Mesendoderm (in vitro differentiated cells): ENCODE measurements at regions not wholly inside any gene's neighbourhood (a gene's known extent, or its start where the extent isn't known, plus 50 kb on each side); places are given as distances from the start of the nearest gene placed in this dataset.

Experiments used
- DNase-seq: peaks from one replicate; pipeline ENCODE4 v3.0.0; 2013
- H2AK5ac ChIP-seq: 2 replicates; pipeline ENCODE4 v1.6.1; 2013; ENCODE audit warnings: low read length, inconsistent platforms
- H2BK120ac ChIP-seq: 2 replicates; pipeline ENCODE4 v1.6.1; 2013; ENCODE audit warnings: low read depth, mild to moderate bottlenecking, low read length, moderate library complexity, mixed read lengths
- H2BK15ac ChIP-seq: replicated peaks from 2 replicates; pipeline ENCODE4 v1.6.1; 2013; ENCODE audit warnings: low read depth, mild to moderate bottlenecking, moderate library complexity
- H2BK5ac ChIP-seq: 2 replicates; pipeline ENCODE4 v1.6.1; 2013; ENCODE audit warnings: low read length, inconsistent platforms
- H3K18ac ChIP-seq: 2 replicates; pipeline ENCODE4 v1.6.1; 2013; ENCODE audit warnings: mild to moderate bottlenecking, low read length, mixed read lengths
- H3K23ac ChIP-seq: one replicate; pipeline ENCODE4 v1.6.1; 2013; ENCODE audit warnings: low read length
- H3K27ac ChIP-seq: 2 replicates; pipeline ENCODE4 v1.5.1; 2013; ENCODE audit warnings: low read depth, mild to moderate bottlenecking, inconsistent platforms, low read length, moderate library complexity
- H3K27me3 ChIP-seq: 2 replicates; pipeline ENCODE4 v1.6.1; 2013; ENCODE audit warnings: low read length, control low read depth, mild to moderate bottlenecking, inconsistent platforms; ENCODE audit not compliant: insufficient read depth, poor library complexity
- H3K36me3 ChIP-seq: 2 replicates; pipeline ENCODE4 v1.6.1; 2013; ENCODE audit warnings: low read length, inconsistent platforms; ENCODE audit not compliant: control insufficient read depth, insufficient read depth
- H3K4ac ChIP-seq: one replicate; pipeline ENCODE4 v1.6.1; 2013; ENCODE audit warnings: low read depth, mild to moderate bottlenecking, low read length, moderate library complexity
- H3K4me1 ChIP-seq: 2 replicates; pipeline ENCODE4 v1.6.1; 2013; ENCODE audit warnings: low read depth, low read length, inconsistent platforms; ENCODE audit not compliant: control insufficient read depth
- H3K4me2 ChIP-seq: 2 replicates; pipeline ENCODE4 v1.6.1; 2013; ENCODE audit warnings: low read length
- H3K4me3 ChIP-seq: 2 replicates; pipeline ENCODE4 v1.5.1; 2013; ENCODE audit warnings: mild to moderate bottlenecking, low read length
- H3K56ac ChIP-seq: one replicate; pipeline ENCODE4 v1.6.1; 2013; ENCODE audit warnings: low read length
- H3K79me1 ChIP-seq: 2 replicates; pipeline ENCODE4 v1.6.1; 2013; ENCODE audit warnings: low read length, inconsistent platforms
- H3K79me2 ChIP-seq: 2 replicates; pipeline ENCODE4 v1.6.1; 2013; ENCODE audit warnings: mild to moderate bottlenecking, low read length; ENCODE audit not compliant: control insufficient read depth, insufficient read depth
- H3K9ac ChIP-seq: 2 replicates; pipeline ENCODE4 v1.6.1; 2013; ENCODE audit warnings: low read length, inconsistent platforms
- H4K5ac ChIP-seq: one replicate; pipeline ENCODE4 v1.6.1; 2013; ENCODE audit warnings: low read length
- H4K8ac ChIP-seq: one replicate; pipeline ENCODE4 v1.6.1; 2013; ENCODE audit warnings: low read depth, mild to moderate bottlenecking, control low read depth, low read length, moderate library complexity
- WGBS: extraction: QIAGEN DNeasy Blood & Tissue Kit; methylation state at CpG from one replicate; pipeline ENCODE4 v1.1.7; 2013; ENCODE audit warnings: low lambda C conversion rate, missing lambda C conversion rate; ENCODE audit not compliant: insufficient coverage; ENCODE audit errors: extremely low coverage; 5-methylcytosine and 5-hydroxymethylcytosine counted together

DNA sequence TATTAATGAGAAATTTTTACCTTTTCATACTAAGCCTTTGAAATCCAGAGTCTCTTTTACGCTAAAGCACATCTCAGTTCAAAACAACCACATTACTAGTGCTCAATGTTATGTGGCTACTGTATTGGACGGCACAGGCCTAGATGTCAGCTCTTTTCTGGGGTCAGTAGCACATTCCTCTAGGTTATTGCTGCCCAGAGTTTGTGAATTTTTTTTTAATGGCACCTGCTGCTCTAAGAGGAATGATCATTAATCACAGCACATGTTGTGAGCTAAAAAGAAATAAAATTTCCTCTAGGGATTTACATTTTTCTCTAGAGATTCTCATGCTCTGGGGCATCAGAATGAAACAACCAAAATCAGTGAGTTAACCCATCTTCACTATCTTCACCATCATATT, 436.8 kb upstream of the THBS1 start:
- Histone ChIP-seq H2BK120ac (no peak overlapping the region), H3K4ac (no peak overlapping the region), H3K4me1 (no peaks in the 10 kb centered on the region), H3K4me3 (no peak overlapping the region), H2AK5ac (no peak overlapping the region), H4K5ac (no peak overlapping the region), H3K56ac (no peak overlapping the region), H3K79me1 (no peaks in the 10 kb centered on the region), H4K8ac (no peak overlapping the region), H3K27ac (no peak overlapping the region), H2BK5ac (no peak overlapping the region), H3K9ac (no peak overlapping the region), H3K4me2 (no peak overlapping the region), H3K23ac (no peak overlapping the region), H3K27me3 (no peaks in the 10 kb centered on the region), H2BK15ac (no peak overlapping the region), H3K36me3 (no peaks in the 10 kb centered on the region), H3K18ac (no peak overlapping the region), H3K79me2 (no peaks in the 10 kb centered on the region)
- DNase-seq: no peak
- no CpG with 5 or more reads among the region's 2 CpGs for WGBS

DNA sequence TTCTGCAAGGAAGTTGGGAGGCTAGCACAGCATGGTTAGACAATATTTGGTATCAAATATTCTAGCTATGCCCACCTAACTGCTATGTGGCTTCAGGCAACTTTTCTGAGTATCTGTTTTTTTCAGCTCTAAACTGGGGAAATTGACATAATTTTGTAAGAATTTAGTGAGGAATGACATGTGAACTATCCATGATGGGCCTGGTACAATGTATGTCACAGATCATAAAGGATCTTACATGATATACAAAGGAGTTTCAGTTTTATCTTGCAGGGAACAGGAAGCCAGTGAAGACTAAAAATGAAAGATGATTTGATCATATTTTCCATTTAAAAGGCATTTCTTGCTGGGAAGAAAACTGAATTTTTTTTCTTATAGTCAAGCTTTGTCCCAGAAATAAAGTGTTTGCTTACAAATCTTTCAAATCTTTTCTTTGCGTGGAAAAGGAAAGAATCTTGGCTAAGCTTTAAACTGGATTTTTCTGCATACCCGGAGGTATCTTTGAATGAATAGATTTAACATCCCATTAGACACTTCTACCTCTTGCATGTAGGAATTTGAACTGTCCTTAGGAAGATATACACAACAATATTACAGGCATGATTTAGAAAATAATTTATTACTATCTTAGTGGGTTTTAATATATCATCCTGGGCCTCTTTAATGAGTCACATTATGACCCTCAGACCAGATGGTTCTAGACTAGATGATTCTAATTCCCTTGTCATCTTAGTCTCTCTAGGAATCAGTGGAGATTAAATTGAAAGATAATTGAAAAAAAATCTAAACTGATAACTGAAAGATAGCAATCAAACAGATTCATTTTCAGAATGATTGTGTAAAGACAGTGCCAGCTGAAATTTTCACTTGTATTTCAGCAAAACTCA, 436.0 kb upstream of the THBS1 start:
- no peak overlapping the region for H2BK15ac ChIP-seq
- no peak overlapping the region for H3K4me3 ChIP-seq
- no peak overlapping the region for H3K27ac ChIP-seq
- no peak overlapping the region for H4K8ac ChIP-seq
- no CpG with 5 or more reads among the region's 2 CpGs for WGBS
- no peak overlapping the region for H2BK5ac ChIP-seq
- H3K4me2 ChIP-seq: no peak overlapping the region
- no peak overlapping the region for H4K5ac ChIP-seq
- no peaks in the 10 kb centered on the region for H3K36me3 ChIP-seq
- no peak overlapping the region for H2AK5ac ChIP-seq
- H3K56ac ChIP-seq: no peak overlapping the region
- H3K4ac ChIP-seq: no peak overlapping the region
- H3K79me1 ChIP-seq: no peaks in the 10 kb centered on the region
- H3K79me2 ChIP-seq: no peaks in the 10 kb centered on the region
- H3K4me1 ChIP-seq: no peaks in the 10 kb centered on the region
- no peaks in the 10 kb centered on the region for H3K27me3 ChIP-seq
- no peak overlapping the region for H2BK120ac ChIP-seq
- no peak for DNase-seq
- H3K23ac ChIP-seq: no peak overlapping the region
- no peak overlapping the region for H3K9ac ChIP-seq
- no peak overlapping the region for H3K18ac ChIP-seq

DNA sequence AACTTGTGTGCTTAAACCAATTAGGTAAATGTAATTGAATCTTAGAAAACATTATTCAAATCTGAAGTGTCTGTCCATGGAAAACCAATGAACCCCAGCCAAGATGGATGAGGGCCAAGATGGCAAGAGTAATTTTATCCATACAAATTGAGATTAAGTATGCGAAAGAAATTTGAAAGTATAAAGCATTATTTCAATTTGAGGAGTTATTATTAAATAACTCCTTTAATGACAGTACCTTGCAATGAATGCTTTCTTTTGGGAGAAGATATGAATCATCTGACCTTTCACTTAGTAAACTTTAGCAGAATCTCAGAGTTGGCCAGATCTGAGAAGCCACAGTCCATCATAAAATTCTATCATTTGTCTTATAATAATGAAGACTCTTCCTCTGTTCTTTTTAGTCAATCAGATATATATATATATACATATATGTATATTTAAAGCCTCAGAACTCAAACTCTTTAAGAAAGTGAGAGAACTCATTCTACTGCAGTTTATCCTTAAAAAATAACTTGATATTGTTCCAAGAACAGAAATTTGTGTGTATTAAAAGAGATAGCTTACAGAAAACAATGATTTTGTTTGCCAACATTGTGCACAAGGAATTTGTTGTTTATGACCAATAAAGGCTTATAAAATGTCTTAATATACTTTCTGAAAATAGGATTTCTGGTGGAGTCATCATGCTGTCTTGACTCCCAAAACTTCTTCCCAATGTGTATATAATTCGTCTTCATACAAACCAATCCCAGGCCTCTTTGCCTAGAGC, 434.8 kb upstream of the THBS1 start:
- Histone ChIP-seq H3K27me3 (no peaks in the 10 kb centered on the region), H3K23ac (no peak overlapping the region), H4K5ac (no peak overlapping the region), H2BK5ac (no peak overlapping the region), H3K18ac (no peak overlapping the region), H2BK15ac (no peak overlapping the region), H2AK5ac (no peak overlapping the region), H3K79me1 (no peaks in the 10 kb centered on the region), H3K9ac (no peak overlapping the region), H3K27ac (no peak overlapping the region), H2BK120ac (no peak overlapping the region), H3K4me1 (no peaks in the 10 kb centered on the region), H3K4me2 (no peak overlapping the region), H3K36me3 (no peaks in the 10 kb centered on the region), H3K4me3 (no peak overlapping the region), H3K79me2 (no peaks in the 10 kb centered on the region), H3K56ac (no peak overlapping the region), H4K8ac (no peak overlapping the region), H3K4ac (no peak overlapping the region)
- no CpG with 5 or more reads among the region's 2 CpGs for WGBS
- no peak for DNase-seq

DNA sequence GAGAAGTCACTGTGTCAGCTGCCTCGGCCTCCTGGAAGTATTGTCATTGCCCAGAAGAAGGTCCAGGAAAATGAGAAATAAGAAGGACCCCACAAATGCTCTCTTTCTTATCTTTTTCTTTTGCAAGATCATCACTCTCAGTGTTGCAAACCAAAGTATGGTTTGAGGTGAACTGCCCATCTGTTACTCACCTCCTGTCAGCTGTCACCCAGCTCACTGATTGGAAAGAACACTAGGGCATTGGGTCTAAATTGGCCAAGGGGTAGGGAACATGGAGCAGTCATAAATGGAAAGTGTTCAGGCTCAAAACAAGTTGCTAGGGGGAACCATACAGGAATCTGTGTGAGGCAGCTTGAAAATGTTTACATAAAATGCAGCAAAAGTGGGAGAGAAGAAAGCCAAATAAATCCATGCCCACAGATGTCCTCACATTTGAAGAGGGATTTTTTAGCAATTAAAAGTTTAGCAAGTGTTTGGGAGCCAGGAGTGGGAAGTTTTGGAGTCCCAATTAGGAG, 431.2 kb upstream of the THBS1 start:
- H2AK5ac ChIP-seq: no peak overlapping the region
- H2BK120ac ChIP-seq: no peak overlapping the region
- H3K18ac ChIP-seq: no peak overlapping the region
- no peak overlapping the region for H2BK5ac ChIP-seq
- H3K79me1 ChIP-seq: no peaks in the 10 kb centered on the region
- H4K8ac ChIP-seq: no peak overlapping the region
- no peaks in the 10 kb centered on the region for H3K36me3 ChIP-seq
- H3K9ac ChIP-seq: no peak overlapping the region
- no peaks in the 10 kb centered on the region for H3K4me1 ChIP-seq
- H3K56ac ChIP-seq: no peak overlapping the region
- no peak for DNase-seq
- no peak overlapping the region for H3K23ac ChIP-seq
- no peak overlapping the region for H2BK15ac ChIP-seq
- no peak overlapping the region for H3K27ac ChIP-seq
- no peaks in the 10 kb centered on the region for H3K79me2 ChIP-seq
- no peak overlapping the region for H4K5ac ChIP-seq
- H3K4me2 ChIP-seq: no peak overlapping the region
- H3K4me3 ChIP-seq: no peak overlapping the region
- no peak overlapping the region for H3K4ac ChIP-seq
- WGBS: no CpG with 5 or more reads among the region's 1 CpG
- no peaks in the 10 kb centered on the region for H3K27me3 ChIP-seq

DNA sequence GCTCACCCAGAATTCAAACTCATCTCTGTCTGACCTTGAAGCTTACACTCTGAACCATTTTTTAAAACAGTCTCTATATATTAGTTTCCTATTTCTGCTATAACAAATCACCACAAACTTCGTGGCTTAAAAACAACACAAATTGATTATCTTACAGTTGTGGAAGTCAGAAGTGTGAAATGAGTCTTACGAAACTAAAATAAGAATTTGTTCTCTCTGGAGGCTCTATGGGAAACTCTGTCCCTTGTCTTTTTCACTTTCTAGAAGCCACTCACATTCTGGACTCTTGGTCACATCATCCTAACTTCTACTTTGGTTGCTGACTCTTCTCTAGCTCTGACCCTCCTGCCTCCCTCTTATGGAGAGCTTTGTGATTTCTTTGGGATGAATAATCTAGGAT, 429.3 kb upstream of the THBS1 start:
- no peak overlapping the region for H3K4ac ChIP-seq
- H3K36me3 ChIP-seq: no peaks in the 10 kb centered on the region
- H3K27ac ChIP-seq: no peak overlapping the region
- no peak overlapping the region for H2BK15ac ChIP-seq
- no peak overlapping the region for H2AK5ac ChIP-seq
- no peaks in the 10 kb centered on the region for H3K4me1 ChIP-seq
- H3K79me1 ChIP-seq: no peaks in the 10 kb centered on the region
- H2BK5ac ChIP-seq: no peak overlapping the region
- H4K5ac ChIP-seq: no peak overlapping the region
- DNase-seq: no peak
- H3K27me3 ChIP-seq: no peaks in the 10 kb centered on the region
- WGBS: no CpG with 5 or more reads among the region's 2 CpGs
- no peak overlapping the region for H2BK120ac ChIP-seq
- H3K23ac ChIP-seq: no peak overlapping the region
- no peak overlapping the region for H3K18ac ChIP-seq
- no peak overlapping the region for H3K4me3 ChIP-seq
- H3K56ac ChIP-seq: no peak overlapping the region
- no peaks in the 10 kb centered on the region for H3K79me2 ChIP-seq
- H4K8ac ChIP-seq: no peak overlapping the region
- H3K9ac ChIP-seq: no peak overlapping the region
- H3K4me2 ChIP-seq: no peak overlapping the region
